ENCODE measurements at regions not wholly inside any gene's neighbourhood (a gene's known extent, or its start where the extent isn't known, plus 50 kb on each side); places are given as distances from the start of the nearest gene placed in this dataset.

DNA sequence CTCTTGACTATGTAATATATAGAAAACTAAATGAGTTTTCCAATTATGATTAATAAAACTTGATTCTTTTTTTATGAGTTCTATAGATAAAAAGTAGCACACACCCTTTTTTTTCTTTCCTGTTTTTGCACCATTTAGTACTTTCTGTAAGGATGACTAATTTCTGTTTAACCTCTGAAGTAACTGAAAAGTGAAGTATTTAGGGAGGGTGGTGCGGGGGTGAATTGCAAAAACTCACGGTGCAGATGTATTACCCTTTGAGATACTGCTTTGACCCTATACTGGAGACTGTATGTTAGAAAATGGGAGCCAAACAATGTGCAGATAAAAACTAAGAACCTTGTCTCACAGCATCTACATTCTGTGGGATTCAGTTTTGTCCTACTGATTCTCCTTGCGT is 471.6 kb downstream of the DTHD1 start:
- TF ChIP-seq, protein P1, sequence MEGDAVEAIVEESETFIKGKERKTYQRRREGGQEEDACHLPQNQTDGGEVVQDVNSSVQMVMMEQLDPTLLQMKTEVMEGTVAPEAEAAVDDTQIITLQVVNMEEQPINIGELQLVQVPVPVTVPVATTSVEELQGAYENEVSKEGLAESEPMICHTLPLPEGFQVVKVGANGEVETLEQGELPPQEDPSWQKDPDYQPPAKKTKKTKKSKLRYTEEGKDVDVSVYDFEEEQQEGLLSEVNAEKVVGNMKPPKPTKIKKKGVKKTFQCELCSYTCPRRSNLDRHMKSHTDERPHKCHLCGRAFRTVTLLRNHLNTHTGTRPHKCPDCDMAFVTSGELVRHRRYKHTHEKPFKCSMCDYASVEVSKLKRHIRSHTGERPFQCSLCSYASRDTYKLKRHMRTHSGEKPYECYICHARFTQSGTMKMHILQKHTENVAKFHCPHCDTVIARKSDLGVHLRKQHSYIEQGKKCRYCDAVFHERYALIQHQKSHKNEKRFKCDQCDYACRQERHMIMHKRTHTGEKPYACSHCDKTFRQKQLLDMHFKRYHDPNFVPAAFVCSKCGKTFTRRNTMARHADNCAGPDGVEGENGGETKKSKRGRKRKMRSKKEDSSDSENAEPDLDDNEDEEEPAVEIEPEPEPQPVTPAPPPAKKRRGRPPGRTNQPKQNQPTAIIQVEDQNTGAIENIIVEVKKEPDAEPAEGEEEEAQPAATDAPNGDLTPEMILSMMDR (IDR thresholded peaks at IDR 0.05) = no peak
- TF ChIP-seq EP300 (IDR thresholded peaks at IDR 0.05) (no peak), POLR2AphosphoS5 (IDR thresholded peaks at IDR 0.05) (no peak)

All from sigmoid colon (tissue), 4 donors.